Naive B cell (primary cell): ENCODE measurements at regions not wholly inside any gene's neighbourhood (a gene's known extent, or its start where the extent isn't known, plus 50 kb on each side); places are given as distances from the start of the nearest gene placed in this dataset.
"Not testable (repeated sequence)": the region's sequence is repeated elsewhere in the genome, so short reads cannot be mapped to it uniquely, and the experiment has no call there.

Experiments used
- ATAC-seq, 2 donors: fragments of 150-1000 bp; cut with Tn5 transposase; 2 replicates each; pipeline ENCODE4 v1.10.0; 2021; ENCODE audit warnings: low read depth in 2 of 2, mild to moderate bottlenecking in 2 of 2, moderate library complexity in 2 of 2
- DNase-seq: peaks from one replicate; pipeline ENCODE4 v3.0.0; 2022
- H3K27ac Mint-ChIP-seq, 6 donors: one replicate each; pipeline ENCODE4 v1.8.0; 2020 to 2022; ENCODE audit warnings: mild to moderate bottlenecking in 6 of 6, mixed read lengths in 6 of 6, moderate library complexity in 5 of 6, inconsistent platforms in 2 of 6
- H3K27me3 Mint-ChIP-seq, 3 donors: one replicate each; pipeline ENCODE4 v1.8.0; 2021 to 2022; ENCODE audit warnings: mixed read lengths in 3 of 3, mild to moderate bottlenecking in 1 of 3
- H3K36me3 Mint-ChIP-seq, 2 donors: one replicate each; pipeline ENCODE4 v1.8.0; 2020 to 2022; ENCODE audit warnings: mixed read lengths in 2 of 2, inconsistent platforms in 1 of 2, mild to moderate bottlenecking in 1 of 2
- H3K4me1 Mint-ChIP-seq, 3 donors: one replicate each; pipeline ENCODE4 v1.8.0; 2020 to 2022; ENCODE audit warnings: mixed read lengths in 3 of 3, inconsistent platforms in 1 of 3, mild to moderate bottlenecking in 1 of 3, moderate library complexity in 1 of 3
- H3K4me3 Mint-ChIP-seq, 8 donors: one replicate each; pipeline ENCODE4 v1.8.0; 2020 to 2022; ENCODE audit warnings: mild to moderate bottlenecking in 8 of 8, mixed read lengths in 8 of 8, moderate library complexity in 8 of 8, inconsistent platforms in 2 of 8
- H3K9me3 Mint-ChIP-seq, 7 donors: one replicate each; pipeline ENCODE4 v1.8.0; 2020 to 2022; ENCODE audit warnings: mixed read lengths in 7 of 7, mild to moderate bottlenecking in 5 of 7, inconsistent platforms in 2 of 7, moderate library complexity in 1 of 7

DNA sequence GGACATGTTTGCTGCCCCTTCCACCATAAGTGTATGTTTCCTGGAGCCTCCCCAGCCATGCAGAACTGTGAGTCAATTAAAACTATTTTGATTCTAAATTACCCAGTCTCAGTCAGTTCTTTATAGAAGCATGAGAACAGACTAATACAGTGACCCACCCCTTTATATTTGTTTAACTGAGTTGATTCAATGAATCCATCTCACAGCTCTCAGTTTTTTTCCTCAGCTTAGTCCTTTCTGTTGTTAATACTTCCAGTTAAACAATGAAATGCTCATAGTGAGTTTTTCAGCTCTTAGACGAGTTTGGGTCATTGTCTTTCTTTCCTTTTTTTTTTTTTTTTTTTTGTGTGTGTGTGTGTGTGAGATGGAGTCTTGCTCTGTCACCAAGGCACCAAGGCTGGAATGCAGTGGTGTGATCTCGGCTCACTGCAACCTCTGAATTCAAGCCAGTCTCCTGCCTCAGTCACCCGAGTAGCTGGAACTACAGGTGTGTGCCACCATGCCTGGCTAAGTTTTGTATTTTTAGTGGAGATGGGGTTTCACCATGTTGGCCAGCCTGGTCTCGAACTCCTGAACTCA lies 627.4 kb downstream of the SPATA31A7 start:
- not testable (repeated sequence) for H3K4me1 Mint-ChIP-seq, H3K27ac Mint-ChIP-seq, H3K9me3 Mint-ChIP-seq, H3K4me3 Mint-ChIP-seq, H3K27me3 Mint-ChIP-seq, ATAC-seq, H3K36me3 Mint-ChIP-seq, DNase-seq

DNA sequence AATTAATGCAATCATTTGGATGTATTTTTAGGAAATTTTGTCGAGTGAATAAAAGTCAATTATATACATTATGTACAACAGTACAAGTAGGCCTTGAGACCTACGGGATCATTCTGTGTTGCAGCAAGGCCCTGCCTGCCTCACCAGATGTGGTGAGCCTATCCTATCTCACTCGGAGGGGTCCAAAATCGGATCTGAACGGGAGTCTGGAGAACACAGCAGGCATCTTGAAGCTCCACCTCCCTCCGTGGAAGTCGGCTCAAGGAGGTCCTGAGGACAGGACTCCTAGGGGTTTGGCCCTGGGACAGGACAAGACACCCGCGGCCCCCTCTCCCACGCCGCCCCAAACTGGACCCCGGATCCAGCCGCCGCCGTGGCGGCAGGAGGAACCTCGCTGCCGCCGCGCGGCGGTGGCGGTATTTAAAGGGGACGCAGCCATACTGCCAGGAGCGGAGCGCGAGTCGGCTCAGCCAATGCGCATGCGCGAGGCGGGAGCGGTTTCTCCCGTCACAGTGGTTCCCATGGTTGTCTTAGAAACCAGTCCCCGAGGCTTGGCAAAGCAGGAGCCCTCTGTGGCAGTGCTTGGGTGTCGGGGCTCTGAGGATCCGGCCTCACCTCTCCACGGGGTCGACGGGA lies 663.9 kb downstream of the SPATA31A7 start:
- H3K27ac Mint-ChIP-seq, H3K4me1 Mint-ChIP-seq, H3K9me3 Mint-ChIP-seq, H3K27me3 Mint-ChIP-seq, H3K36me3 Mint-ChIP-seq, H3K4me3 Mint-ChIP-seq: not testable (repeated sequence)
- DNase-seq (peak; percentile 77), ATAC-seq (peak; percentile 70 to 72)

DNA sequence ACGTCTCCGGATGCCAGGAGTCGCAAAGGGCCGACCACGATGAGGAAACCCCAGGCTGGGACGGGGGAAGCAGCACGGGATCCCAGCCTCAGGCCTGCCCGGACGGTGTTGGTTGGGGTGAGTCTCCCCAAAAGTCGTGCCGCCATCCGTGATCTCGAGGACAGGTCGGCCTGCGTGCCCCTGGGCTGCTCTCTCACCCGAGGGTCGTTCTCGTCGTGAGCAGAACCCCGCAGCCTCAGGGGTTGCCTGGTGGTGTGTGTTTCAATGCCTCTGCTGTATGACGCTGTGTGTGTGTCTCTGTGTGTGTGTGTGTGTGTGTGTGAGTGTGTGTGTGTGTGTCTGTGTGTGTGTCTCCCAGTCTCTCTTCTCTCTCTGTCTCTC lies 664.4 kb downstream of the SPATA31A7 start:
- not testable (repeated sequence) for DNase-seq, H3K27me3 Mint-ChIP-seq, H3K9me3 Mint-ChIP-seq, ATAC-seq, H3K36me3 Mint-ChIP-seq, H3K27ac Mint-ChIP-seq, H3K4me1 Mint-ChIP-seq, H3K4me3 Mint-ChIP-seq

DNA sequence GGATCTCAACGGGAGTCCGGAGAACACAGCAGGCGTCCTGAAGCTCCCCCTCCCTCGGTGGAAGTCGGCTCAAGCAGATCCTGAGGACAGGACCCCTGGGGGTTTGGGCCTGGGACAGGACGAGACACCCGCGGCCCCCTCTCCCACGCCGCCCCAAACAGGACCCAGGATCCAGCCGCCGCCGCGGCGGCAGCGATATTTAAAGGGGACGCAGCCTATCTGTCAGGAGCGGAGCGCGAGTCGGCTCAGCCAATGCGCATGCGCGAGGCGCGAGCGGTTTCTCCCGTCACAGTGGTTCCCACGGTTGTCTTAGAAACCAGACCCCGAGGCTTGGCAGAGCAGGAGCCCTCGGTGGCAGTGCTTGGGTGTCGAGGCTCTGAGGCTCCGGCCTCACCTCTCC lies 666.4 kb downstream of the SPATA31A7 start:
- H3K4me1 Mint-ChIP-seq, H3K9me3 Mint-ChIP-seq, H3K27me3 Mint-ChIP-seq, H3K36me3 Mint-ChIP-seq, H3K27ac Mint-ChIP-seq, DNase-seq, H3K4me3 Mint-ChIP-seq: not testable (repeated sequence)
- peak; percentile 52 to 54 for ATAC-seq

DNA sequence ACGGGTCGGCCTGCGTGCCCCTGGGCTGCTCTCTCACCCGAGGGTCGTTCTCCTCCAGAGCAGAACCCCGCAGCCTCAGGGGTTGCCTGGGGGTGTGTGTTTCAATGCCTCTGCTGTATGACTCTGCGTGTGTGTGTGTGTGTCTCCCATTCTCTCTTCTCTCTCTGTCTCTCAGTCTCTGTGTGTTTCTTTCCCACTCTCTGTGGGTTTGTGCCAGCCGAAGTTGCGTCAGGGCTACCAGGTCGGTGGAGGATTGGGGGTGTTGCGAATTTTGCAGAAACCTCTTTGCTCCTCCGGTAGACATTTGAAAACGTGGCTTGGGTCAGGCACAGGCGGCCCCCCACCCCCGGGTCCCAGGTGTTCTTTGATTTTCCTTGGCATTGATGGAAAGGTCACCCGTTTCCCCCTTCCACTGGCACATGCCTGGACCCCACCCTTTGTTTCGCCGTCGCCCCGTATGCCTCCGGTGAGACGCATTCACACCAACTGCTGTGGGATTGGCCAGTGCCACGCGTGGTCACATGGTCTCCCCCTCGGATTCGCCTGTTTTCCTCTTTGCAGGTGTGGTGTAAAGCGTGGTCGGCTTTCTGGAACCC lies 667.1 kb downstream of the SPATA31A7 start:
- DNase-seq, H3K27ac Mint-ChIP-seq, H3K4me1 Mint-ChIP-seq, ATAC-seq, H3K9me3 Mint-ChIP-seq, H3K36me3 Mint-ChIP-seq, H3K27me3 Mint-ChIP-seq: not testable (repeated sequence)
- H3K4me3 Mint-ChIP-seq: peak overlapping the region in 5 of 8 donors; percentile 12 to 65 (median 42)

DNA sequence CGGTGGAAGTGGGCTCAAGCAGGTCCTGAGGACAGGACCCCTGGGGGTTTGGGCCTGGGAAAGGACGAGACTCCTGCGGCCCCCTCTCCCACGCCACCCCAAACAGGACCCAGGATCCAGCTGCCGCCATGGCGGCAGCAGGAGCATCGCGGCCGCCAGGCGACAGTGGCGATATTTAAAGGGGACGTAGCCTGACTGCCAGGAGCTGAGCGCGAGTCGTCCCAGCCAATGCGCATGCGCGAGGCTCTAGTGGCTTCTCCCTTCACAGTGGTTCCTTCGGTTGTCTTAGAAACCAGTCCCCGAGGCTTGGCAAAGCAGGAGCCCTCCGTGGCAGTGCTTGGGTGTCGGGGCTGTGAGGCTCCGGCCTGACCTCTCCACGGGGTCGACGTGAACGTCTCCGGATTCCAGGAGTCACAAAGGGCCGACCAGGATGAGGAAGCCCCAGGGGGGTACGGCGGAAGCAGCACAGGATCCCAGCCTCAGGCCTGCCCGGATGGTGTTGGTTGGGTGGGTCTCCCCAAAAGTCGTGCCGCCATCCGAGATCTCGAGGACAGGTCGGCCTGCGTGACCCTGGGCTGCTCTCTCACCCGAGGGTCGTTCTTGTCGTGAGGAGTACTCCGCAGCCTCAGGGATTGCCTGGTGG lies 668.0 kb downstream of the SPATA31A7 start:
- not testable (repeated sequence) for H3K27me3 Mint-ChIP-seq, DNase-seq, H3K9me3 Mint-ChIP-seq, H3K4me3 Mint-ChIP-seq, H3K27ac Mint-ChIP-seq, H3K4me1 Mint-ChIP-seq, H3K36me3 Mint-ChIP-seq
- ATAC-seq: peak; percentile 80 to 82

DNA sequence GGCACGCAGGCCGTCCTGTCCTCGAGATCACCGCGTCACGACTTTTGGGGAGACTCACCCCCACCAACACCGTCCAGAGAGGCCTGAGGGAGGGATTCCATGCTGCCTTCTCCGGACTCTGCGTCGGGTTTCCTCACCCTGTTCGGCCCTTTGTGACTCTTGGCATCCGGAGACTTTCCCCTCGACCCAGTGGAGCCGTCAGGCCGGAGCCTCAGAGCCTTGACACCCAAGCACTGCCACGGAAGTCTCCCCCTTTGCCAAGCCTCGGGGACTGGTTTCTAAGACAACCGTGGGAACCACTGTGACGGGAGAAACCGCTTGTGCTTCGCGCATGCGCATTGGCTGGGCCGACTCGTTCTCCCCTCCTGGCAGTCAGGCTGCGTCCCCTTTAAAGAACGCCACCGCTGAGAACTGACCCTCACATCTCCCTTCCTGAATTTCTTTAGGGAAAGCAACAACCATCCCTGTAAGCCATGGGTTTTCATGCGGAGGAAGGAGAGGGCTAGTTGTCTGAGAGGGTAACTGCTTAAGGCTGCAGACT lies 672.7 kb downstream of the SPATA31A7 start:
- ATAC-seq: peak in 1 of 2 donors; percentile 41
- H3K9me3 Mint-ChIP-seq, H3K36me3 Mint-ChIP-seq, H3K27ac Mint-ChIP-seq, H3K4me1 Mint-ChIP-seq, H3K27me3 Mint-ChIP-seq, H3K4me3 Mint-ChIP-seq: not testable (repeated sequence)
- DNase-seq: peak; percentile 49

DNA sequence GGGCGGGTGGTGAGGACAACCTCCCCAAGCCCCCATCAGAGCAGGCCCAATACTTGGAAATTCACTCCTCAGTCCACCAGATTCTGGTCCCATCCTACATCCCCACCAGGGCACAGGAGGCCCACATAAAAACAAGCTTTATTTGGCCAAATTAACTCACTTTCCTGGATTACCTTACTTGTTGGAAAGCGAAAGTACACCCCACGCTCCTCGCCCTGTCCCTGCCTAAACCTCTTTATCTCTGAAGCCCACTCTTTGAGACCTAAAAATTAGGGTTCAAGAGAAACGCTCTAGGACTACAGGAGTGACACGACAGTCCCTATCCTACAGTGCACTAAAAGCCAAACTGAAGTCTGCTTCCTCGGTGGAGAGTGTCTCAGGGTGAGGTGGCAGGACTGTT lies 674.6 kb downstream of the SPATA31A7 start:
- H3K9me3 Mint-ChIP-seq, ATAC-seq, H3K4me3 Mint-ChIP-seq, H3K4me1 Mint-ChIP-seq, H3K36me3 Mint-ChIP-seq, H3K27me3 Mint-ChIP-seq, H3K27ac Mint-ChIP-seq, DNase-seq: not testable (repeated sequence)

DNA sequence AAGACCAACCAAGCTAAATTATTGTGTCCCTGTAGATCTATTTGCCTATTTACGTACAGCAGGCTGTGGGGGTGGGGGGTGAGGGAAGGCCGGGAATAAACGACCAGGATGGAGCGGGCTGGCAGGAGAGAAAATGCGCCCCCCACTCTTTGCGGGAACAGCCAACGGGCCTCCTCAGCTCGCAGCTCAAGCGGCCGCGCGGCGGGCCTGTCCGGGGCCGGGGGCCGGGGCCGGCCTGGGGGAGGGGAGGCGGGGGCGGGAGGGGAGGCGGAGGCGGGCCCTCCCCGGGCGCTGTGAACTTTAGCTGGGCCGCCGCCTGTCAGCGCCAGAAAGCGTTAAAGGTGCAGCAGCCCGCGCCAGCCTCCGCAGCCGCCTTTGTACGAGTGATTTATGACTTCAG lies 679.1 kb downstream of the SPATA31A7 start:
- H3K9me3 Mint-ChIP-seq, H3K27ac Mint-ChIP-seq, ATAC-seq, DNase-seq, H3K36me3 Mint-ChIP-seq, H3K4me1 Mint-ChIP-seq, H3K27me3 Mint-ChIP-seq: not testable (repeated sequence)
- H3K4me3 Mint-ChIP-seq: peak overlapping the region in 2 of 8 donors; percentile 33 to 59

DNA sequence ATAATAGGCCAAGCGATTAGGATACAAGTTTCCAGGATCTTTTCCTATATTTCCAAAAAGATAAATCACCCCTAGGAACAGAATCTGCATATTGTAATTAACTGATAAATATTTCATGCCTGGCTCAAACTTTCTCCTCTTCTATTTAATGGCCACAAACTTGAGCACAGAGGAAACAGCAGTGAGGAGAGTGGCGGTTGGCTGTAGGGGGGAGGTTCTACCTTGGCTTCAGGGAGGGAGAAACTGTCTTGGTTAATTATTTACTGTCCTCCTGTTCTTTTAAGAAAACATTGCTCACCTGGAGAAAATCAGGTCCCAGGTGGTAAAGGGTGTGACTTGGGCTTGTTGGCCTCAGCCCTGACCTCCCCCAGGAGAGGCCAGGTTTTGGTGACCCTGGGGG lies 682.5 kb downstream of the SPATA31A7 start:
- ATAC-seq, H3K36me3 Mint-ChIP-seq, H3K4me3 Mint-ChIP-seq, H3K9me3 Mint-ChIP-seq, H3K4me1 Mint-ChIP-seq, H3K27me3 Mint-ChIP-seq, H3K27ac Mint-ChIP-seq, DNase-seq: not testable (repeated sequence)
